ENCODE measurements at regions not wholly inside any gene's neighbourhood (a gene's known extent, or its start where the extent isn't known, plus 50 kb on each side); places are given as distances from the start of the nearest gene placed in this dataset.

GRCh38 chr2:22175003-22175402 is 1051.2 kb downstream of the TDRD15 start:
- H3K36me3 Mint-ChIP-seq: peaks cover 5% of the 10 kb centered on the region; the same call in 1 of the 2 replicates
- ChIA-PET POLR2A (no interaction called here), CTCF (no interaction called here)
- peaks cover 30% of the 10 kb centered on the region for H3K9me3 Mint-ChIP-seq
- H3K27me3 Mint-ChIP-seq (ENCODE audit: low read depth): no peaks in the 10 kb centered on the region
- ATAC-seq: no peak
- DNase-seq (ENCODE audit: low spot score): no peak
- no peak overlapping the region for H3K27ac Mint-ChIP-seq
- TF ChIP-seq TP53 (CRISPR knock-in tag; IDR thresholded peaks at IDR 0.05) (no peak), ZNF671 (CRISPR knock-in tag; IDR thresholded peaks at IDR 0.05) (no peak), ESRRA (CRISPR knock-in tag; IDR thresholded peaks at IDR 0.05; ENCODE audit: borderline replicate concordance) (no peak), JUN (CRISPR knock-in tag; IDR thresholded peaks at IDR 0.05) (no peak), SOX15 (CRISPR knock-in tag; IDR thresholded peaks at IDR 0.05) (no peak), TEAD4 (CRISPR knock-in tag; IDR thresholded peaks at IDR 0.05) (no peak), NFYB (CRISPR knock-in tag; conservative IDR thresholded peaks at IDR 0.05; ENCODE audit: low read depth) (no peak), EMX1 (CRISPR knock-in tag; IDR thresholded peaks at IDR 0.05) (no peak), SMAD4 (CRISPR knock-in tag; IDR thresholded peaks at IDR 0.05) (no peak), ETV6 (CRISPR knock-in tag; IDR thresholded peaks at IDR 0.05) (no peak), ZSCAN18 (CRISPR knock-in tag; IDR thresholded peaks at IDR 0.05) (no peak), ZNF416 (CRISPR knock-in tag; IDR thresholded peaks at IDR 0.05) (no peak), RELA (CRISPR knock-in tag; IDR thresholded peaks at IDR 0.05; ENCODE audit: borderline replicate concordance) (no peak), ZNF532 (CRISPR knock-in tag; IDR thresholded peaks at IDR 0.05; ENCODE audit: borderline replicate concordance) (no peak), KAT7 (CRISPR knock-in tag; IDR thresholded peaks at IDR 0.05; ENCODE audit: borderline replicate concordance) (no peak)
- no peaks in the 10 kb centered on the region for H3K4me1 Mint-ChIP-seq
- H3K4me3 Mint-ChIP-seq: no peak overlapping the region

GRCh38 chr2:22185251-22185650 is 1061.5 kb downstream of the TDRD15 start:
- Mint-ChIP-seq H3K27ac (no peak overlapping the region), H3K9me3 (peaks cover 13% of the 10 kb centered on the region), H3K4me1 (0 out of 2 replicates have a peak, but pooled peaks cover 3% of the 10 kb centered on the region), H3K27me3 (ENCODE audit: low read depth) (no peaks in the 10 kb centered on the region), H3K36me3 (peaks cover 9% of the 10 kb centered on the region), H3K4me3 (no peak overlapping the region)
- POLR2A ChIA-PET: no interaction called here
- CTCF ChIA-PET: no interaction called here
- no peak for DNase-seq (ENCODE audit: low spot score)
- ATAC-seq: no peak
- TF ChIP-seq JUN (CRISPR knock-in tag; IDR thresholded peaks at IDR 0.05) (no peak), ZNF532 (CRISPR knock-in tag; IDR thresholded peaks at IDR 0.05; ENCODE audit: borderline replicate concordance) (no peak), PRRX2 (CRISPR knock-in tag; IDR thresholded peaks at IDR 0.05) (no peak), ZNF512 (CRISPR knock-in tag; IDR thresholded peaks at IDR 0.05; ENCODE audit: borderline replicate concordance) (no peak), CBFB (CRISPR knock-in tag; IDR thresholded peaks at IDR 0.05; ENCODE audit: low read depth) (no peak), AR (CRISPR knock-in tag; IDR thresholded peaks at IDR 0.05) (no peak), GRHL2 (CRISPR knock-in tag; IDR thresholded peaks at IDR 0.05; ENCODE audit: insufficient replicate concordance, severe bottlenecking) (no peak), ATF2 (CRISPR knock-in tag; IDR thresholded peaks at IDR 0.05; ENCODE audit: borderline replicate concordance, low read depth) (no peak), ZNF416 (CRISPR knock-in tag; IDR thresholded peaks at IDR 0.05) (no peak)

Data from WTC11 (cell line).